GM23248 (cell line): ENCODE measurements at regions not wholly inside any gene's neighbourhood (a gene's known extent, or its start where the extent isn't known, plus 50 kb on each side); places are given as distances from the start of the nearest gene placed in this dataset.

Experiments used
- DNase-seq: peaks from one replicate; pipeline ENCODE4 v3.0.0-alpha.2; 2015
- H2AFZ ChIP-seq: fragments of 200-600 bp; sonication (generic); 2 replicates; pipeline ENCODE4 v1.6.1; 2016; ENCODE audit warnings: antibody characterized with exemption
- H3F3A ChIP-seq: fragments of 200-600 bp; sonication (generic); 2 replicates; pipeline ENCODE4 v1.6.1; 2016; ENCODE audit warnings: mild to moderate bottlenecking, antibody characterized with exemption, mixed run types; ENCODE audit not compliant: insufficient read depth
- H3K27ac ChIP-seq: fragments of 200-600 bp; sonication (generic); 2 replicates; pipeline ENCODE4 v1.5.1; 2016; ENCODE audit warnings: mild to moderate bottlenecking
- H3K27me3 ChIP-seq: fragments of 200-600 bp; sonication (generic); replicated peaks from 2 replicates; pipeline ENCODE4 v1.6.1; 2016; ENCODE audit warnings: mild to moderate bottlenecking; ENCODE audit not compliant: insufficient read depth
- H3K36me3 ChIP-seq: fragments of 200-600 bp; sonication (generic); 2 replicates; pipeline ENCODE4 v1.6.1; 2016; ENCODE audit warnings: low read depth, mild to moderate bottlenecking
- H3K4me1 ChIP-seq: fragments of 200-600 bp; sonication (generic); 2 replicates; pipeline ENCODE4 v1.6.1; 2016; ENCODE audit warnings: mild to moderate bottlenecking; ENCODE audit not compliant: insufficient read depth
- H3K4me2 ChIP-seq: fragments of 200-600 bp; sonication (generic); one replicate; pipeline ENCODE4 v1.6.1; 2016; ENCODE audit warnings: mild to moderate bottlenecking; ENCODE audit not compliant: unreplicated experiment
- H3K4me3 ChIP-seq: fragments of 200-600 bp; sonication (generic); 2 replicates; pipeline ENCODE4 v1.5.1; 2016; ENCODE audit warnings: mild to moderate bottlenecking
- H3K79me2 ChIP-seq: fragments of 200-600 bp; sonication (generic); 2 replicates; pipeline ENCODE4 v1.6.1; 2016; ENCODE audit warnings: mild to moderate bottlenecking; ENCODE audit not compliant: insufficient read depth
- H3K9ac ChIP-seq: fragments of 200-600 bp; sonication (generic); 2 replicates; pipeline ENCODE4 v1.6.1; 2016; ENCODE audit warnings: mild to moderate bottlenecking
- H3K9me2 ChIP-seq: fragments of 200-600 bp; sonication (generic); 2 replicates; pipeline ENCODE4 v1.6.1; 2016; ENCODE audit warnings: mixed run types, mild to moderate bottlenecking, moderate library complexity; ENCODE audit not compliant: insufficient read depth
- H3K9me3 ChIP-seq: fragments of 200-600 bp; sonication (generic); one replicate; pipeline ENCODE4 v1.6.1; 2017; ENCODE audit warnings: low read depth
- H4K20me1 ChIP-seq: fragments of 200-600 bp; sonication (generic); 2 replicates; pipeline ENCODE4 v1.6.0; 2016; ENCODE audit not compliant: insufficient read depth
- EZH2 ChIP-seq: fragments of 200-600 bp; sonication (generic); IDR thresholded peaks from 2 replicates; pipeline ENCODE4 v1.6.1; 2018; ENCODE audit warnings: antibody characterized with exemption, mild to moderate bottlenecking; ENCODE audit not compliant: insufficient read depth, poor library complexity, severe bottlenecking
- EZH2phosphoT487 ChIP-seq: fragments of 200-600 bp; sonication (generic); IDR thresholded peaks from 2 replicates; pipeline ENCODE4 v1.6.1; 2018; ENCODE audit warnings: antibody characterized with exemption, moderate library complexity, mild to moderate bottlenecking, low read depth; ENCODE audit not compliant: insufficient read depth
- WGBS, 2 experiments: methylation state at CpG; one replicate each; pipeline ENCODE4 v1.1.6; 2015 to 2017; ENCODE audit warnings: low lambda C conversion rate in 2 of 2, low coverage in 1 of 2; ENCODE audit errors: missing lambda C conversion rate in 2 of 2; 5-methylcytosine and 5-hydroxymethylcytosine counted together
- in situ Hi-C: fragments of 300-500 bp; cut with MboI; formaldehyde crosslinking; loops from 2 replicates; pipeline ENCODE4 v1.15.0; 2020

DNA sequence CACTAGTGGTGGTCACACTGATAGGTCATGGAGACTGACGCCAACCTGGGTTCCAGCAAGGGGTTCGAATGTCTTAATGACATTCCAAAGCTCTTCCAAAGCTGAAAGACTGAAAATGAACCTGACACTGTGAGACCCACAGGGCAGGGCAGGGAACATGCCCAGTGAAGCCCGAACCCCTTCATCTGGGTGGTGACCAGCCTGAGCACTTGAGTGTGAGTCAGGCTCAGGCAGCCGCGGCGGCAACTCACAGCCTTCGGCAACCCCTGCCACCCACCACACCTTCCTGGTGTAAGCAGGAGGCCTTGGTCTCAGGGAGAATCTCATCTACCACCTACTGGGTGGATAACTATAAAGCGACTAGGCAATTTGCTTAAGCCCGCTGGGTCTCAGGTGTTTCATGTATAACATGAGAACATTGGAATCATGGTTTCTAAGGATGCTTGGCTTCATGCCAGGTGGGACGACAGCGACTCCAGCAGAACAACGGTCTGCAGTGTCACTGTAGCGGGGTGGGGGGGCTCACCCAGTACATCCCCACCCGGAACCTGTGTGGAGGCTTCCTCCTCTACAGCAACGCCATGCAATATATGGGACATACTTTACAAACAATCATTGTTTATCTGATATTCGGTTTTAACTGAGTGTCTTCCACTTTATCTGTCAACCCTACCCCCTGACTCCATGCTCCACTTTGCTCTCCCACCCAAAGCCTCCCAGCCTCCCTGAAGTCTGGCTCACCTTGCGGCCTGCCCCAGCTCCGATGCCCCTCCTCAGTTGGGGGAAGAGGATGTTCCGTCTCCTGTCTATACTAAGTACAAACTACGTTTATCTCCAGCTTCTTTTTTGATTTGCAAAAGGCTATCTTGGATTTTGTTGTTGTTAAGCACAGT lies 125.0 kb upstream of the MEF2A start:
- Histone ChIP-seq H3K36me3 (no peaks in the 10 kb centered on the region), H2AFZ (no peak overlapping the region), H4K20me1 (no peaks in the 10 kb centered on the region), H3K27ac (no peak overlapping the region), H3K4me3 (no peak overlapping the region), H3K9me3 (no peaks in the 10 kb centered on the region), H3K27me3 (no peaks in the 10 kb centered on the region), H3K9ac (no peak overlapping the region), H3K4me2 (no peak overlapping the region), H3K79me2 (no peaks in the 10 kb centered on the region), H3F3A (no peaks in the 10 kb centered on the region), H3K9me2 (no peaks in the 10 kb centered on the region), H3K4me1 (peaks cover 19% of the 10 kb centered on the region)
- no peak for TF ChIP-seq EZH2phosphoT487
- TF ChIP-seq EZH2, result no peak
- no peak for DNase-seq
- 74 to 75% methylated on average over 20 of the region's 20 CpGs for WGBS, 2 experiments
- in situ Hi-C loops, result no loop called here

DNA sequence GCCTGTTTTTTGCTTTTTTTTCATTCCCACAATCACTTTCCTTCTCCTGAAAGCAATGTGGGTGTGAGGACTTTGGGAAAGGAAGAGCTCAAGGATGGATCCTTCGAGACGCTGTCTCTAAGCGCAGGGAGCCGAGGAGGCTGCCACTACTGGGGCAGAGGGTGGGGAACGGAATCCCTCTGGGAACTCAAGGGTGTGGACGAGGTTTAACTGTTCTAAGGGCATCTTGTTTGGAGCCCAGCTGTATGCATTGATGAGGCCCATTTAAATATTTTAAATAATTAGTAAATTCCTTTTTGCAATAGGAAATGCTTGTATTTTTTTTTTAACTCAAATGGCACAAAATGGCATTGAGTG lies 124.4 kb upstream of the MEF2A start:
- Histone ChIP-seq H3K9me2 (no peaks in the 10 kb centered on the region), H3K27ac (no peak overlapping the region), H3K4me1 (peaks cover 19% of the 10 kb centered on the region), H3K9ac (no peak overlapping the region), H3K27me3 (no peaks in the 10 kb centered on the region), H3K36me3 (no peaks in the 10 kb centered on the region), H3F3A (no peaks in the 10 kb centered on the region), H3K9me3 (no peaks in the 10 kb centered on the region), H4K20me1 (no peaks in the 10 kb centered on the region), H3K4me2 (no peak overlapping the region), H3K4me3 (no peak overlapping the region), H2AFZ (no peak overlapping the region), H3K79me2 (no peaks in the 10 kb centered on the region)
- WGBS, 2 experiments, result 29 to 36% methylated on average over 6 of the region's 6 CpGs
- no peak for DNase-seq
- TF ChIP-seq EZH2phosphoT487 (no peak), EZH2 (no peak)
- in situ Hi-C loops, result no loop called here

DNA sequence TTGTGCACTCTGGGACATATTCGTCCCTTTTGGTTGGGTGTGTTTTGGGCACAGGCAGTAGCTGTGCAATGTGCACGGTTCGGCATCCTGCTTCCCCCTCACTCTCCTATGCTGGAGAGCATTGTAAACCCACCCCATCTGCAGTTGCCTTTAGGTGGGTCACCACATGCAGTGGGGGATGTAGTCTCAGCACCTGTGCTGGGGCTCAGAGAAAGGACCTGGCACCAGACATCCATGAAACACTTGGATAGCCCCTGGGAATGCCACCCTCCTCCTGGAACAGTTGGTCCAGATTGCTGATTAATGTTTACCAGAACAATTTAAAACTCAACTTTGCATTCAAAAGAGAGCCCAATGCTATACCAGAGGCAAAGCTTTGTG lies 123.9 kb upstream of the MEF2A start:
- Histone ChIP-seq H3F3A (no peaks in the 10 kb centered on the region), H3K79me2 (no peaks in the 10 kb centered on the region), H3K36me3 (no peaks in the 10 kb centered on the region), H3K4me2 (peak overlapping the region; percentile 76), H4K20me1 (no peaks in the 10 kb centered on the region), H3K27ac (peak overlapping the region; percentile 44), H3K9ac (peak overlapping the region; percentile 27; the same call in 1 of the 2 replicates), H3K4me1 (peaks cover 19% of the 10 kb centered on the region), H3K9me2 (no peaks in the 10 kb centered on the region), H3K27me3 (no peaks in the 10 kb centered on the region), H2AFZ (peak overlapping the region; percentile 51; the same call in 1 of the 2 replicates), H3K4me3 (peak overlapping the region; percentile 55), H3K9me3 (no peaks in the 10 kb centered on the region)
- 11 to 13% methylated on average over 3 of the region's 3 CpGs for WGBS, 2 experiments
- in situ Hi-C loops, result no loop called here
- DNase-seq, result no peak
- no peak for TF ChIP-seq EZH2phosphoT487
- TF ChIP-seq EZH2, result no peak

DNA sequence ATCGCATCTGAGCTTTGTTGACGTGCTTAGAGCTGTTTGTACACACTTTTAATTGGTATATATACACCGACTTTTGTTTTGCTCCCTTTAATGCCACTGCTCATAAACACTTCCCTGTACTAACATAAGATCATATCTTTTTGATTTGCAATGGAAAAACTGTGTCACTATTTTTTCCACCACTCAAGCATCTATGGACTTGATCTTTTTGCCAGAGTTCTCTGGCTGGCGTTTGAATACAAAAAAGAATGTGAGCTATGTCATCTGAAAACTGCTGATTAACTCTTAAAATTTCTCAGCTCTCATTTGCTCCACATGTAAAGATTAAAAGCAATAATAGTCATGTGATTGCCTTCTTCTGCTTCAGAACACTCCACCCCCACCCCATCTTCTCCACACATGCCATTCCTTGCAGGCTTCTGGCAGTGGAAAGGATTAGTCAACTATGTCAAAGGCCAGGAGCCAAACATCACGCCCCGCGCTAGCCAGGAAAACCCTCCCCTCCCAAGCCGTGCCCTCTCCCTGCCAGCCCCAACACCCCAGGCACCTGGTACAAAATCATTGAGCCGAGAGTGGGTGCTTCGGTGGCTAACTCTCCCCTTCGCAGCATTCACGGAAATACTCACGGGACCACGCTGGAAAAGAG lies 123.4 kb upstream of the MEF2A start:
- no peaks in the 10 kb centered on the region for H3K9me2 ChIP-seq
- H3K9me3 ChIP-seq, result no peaks in the 10 kb centered on the region
- peak overlapping the region; percentile 44 for H3K27ac ChIP-seq
- DNase-seq, result peak; percentile 92
- H3K4me2 ChIP-seq, result peak overlapping the region; percentile 76
- H3K27me3 ChIP-seq, result no peaks in the 10 kb centered on the region
- 2 to 4% methylated on average over 14 of the region's 14 CpGs for WGBS, 2 experiments
- in situ Hi-C loops, result no loop called here
- no peaks in the 10 kb centered on the region for H3K36me3 ChIP-seq
- H4K20me1 ChIP-seq, result no peaks in the 10 kb centered on the region
- peak overlapping the region; percentile 51; the same call in 1 of the 2 replicates for H2AFZ ChIP-seq
- H3K9ac ChIP-seq, result peak overlapping the region; percentile 27; the same call in 1 of the 2 replicates
- no peaks in the 10 kb centered on the region for H3K79me2 ChIP-seq
- peak overlapping the region; percentile 55 for H3K4me3 ChIP-seq
- no peaks in the 10 kb centered on the region for H3F3A ChIP-seq
- TF ChIP-seq EZH2 (no peak), EZH2phosphoT487 (no peak)
- peaks cover 19% of the 10 kb centered on the region for H3K4me1 ChIP-seq
